Neural cell (in vitro differentiated cells): ENCODE measurements at regions not wholly inside any gene's neighbourhood (a gene's known extent, or its start where the extent isn't known, plus 50 kb on each side); places are given as distances from the start of the nearest gene placed in this dataset.

Experiments used
- H2AFZ ChIP-seq: fragments of 200-600, 300-800 bp; sonication (generic), shearing (Covaris generic); 2 replicates; pipeline ENCODE4 v1.6.0; 2014; ENCODE audit warnings: low read depth, mild to moderate bottlenecking, antibody characterized with exemption, low read length, moderate library complexity
- H3F3A ChIP-seq: fragments of 200-600 bp; shearing (Covaris generic); 2 replicates; pipeline ENCODE4 v1.6.1; 2016; ENCODE audit warnings: mild to moderate bottlenecking, moderate library complexity, mixed read lengths, antibody characterized with exemption, low read length; ENCODE audit not compliant: insufficient read depth, poor library complexity, severe bottlenecking
- H3K27ac ChIP-seq: fragments of 200-600, 300-800 bp; sonication (generic), shearing (Covaris generic); 2 replicates; pipeline ENCODE4 v1.5.1; 2014; ENCODE audit warnings: mild to moderate bottlenecking, low read length, moderate library complexity
- H3K27me3 ChIP-seq: fragments of 300-800, 200-600 bp; sonication (generic), shearing (Covaris generic); 2 replicates; pipeline ENCODE4 v1.6.0; 2014; ENCODE audit warnings: mild to moderate bottlenecking, low read depth, low read length, moderate library complexity; ENCODE audit not compliant: insufficient read depth
- H3K36me3 ChIP-seq: fragments of 300-800, 200-600 bp; sonication (generic), shearing (Covaris generic); 2 replicates; pipeline ENCODE4 v1.5.1; 2014; ENCODE audit warnings: mild to moderate bottlenecking, antibody characterized with exemption, low read length, moderate library complexity; ENCODE audit not compliant: insufficient read depth
- H3K4me2 ChIP-seq: fragments of 300-800, 200-600 bp; sonication (generic), shearing (Covaris generic); 2 replicates; pipeline ENCODE4 v1.6.0; 2014; ENCODE audit warnings: mild to moderate bottlenecking, low read length
- H3K4me3 ChIP-seq: fragments of 300-800, 200-600 bp; sonication (generic), shearing (Covaris generic); 2 replicates; pipeline ENCODE4 v1.5.1; 2014; ENCODE audit warnings: mild to moderate bottlenecking, low read length, moderate library complexity
- H3K79me2 ChIP-seq: fragments of 200-600 bp; shearing (Covaris generic); replicated peaks from 2 replicates; pipeline ENCODE4 v1.6.0; 2014; ENCODE audit warnings: mild to moderate bottlenecking, low read length, moderate library complexity; ENCODE audit not compliant: insufficient read depth
- H3K9ac ChIP-seq: fragments of 300-800, 200-600 bp; sonication (generic), shearing (Covaris generic); 2 replicates; pipeline ENCODE4 v1.6.1; 2016; ENCODE audit warnings: mild to moderate bottlenecking, low read length, mixed read lengths
- H3K9me2 ChIP-seq: fragments of 200-600 bp; shearing (Covaris generic); 2 replicates; pipeline ENCODE4 v1.6.1; 2016; ENCODE audit warnings: mild to moderate bottlenecking, low read length, mixed read lengths; ENCODE audit not compliant: insufficient read depth
- H3K9me3 ChIP-seq: fragments of 200-600, 300-800 bp; sonication (generic), shearing (Covaris generic); 2 replicates; pipeline ENCODE4 v1.6.1; 2016; ENCODE audit warnings: mild to moderate bottlenecking, mixed run types, low read length, moderate library complexity, mixed read lengths
- H4K20me1 ChIP-seq: fragments of 200-600 bp; shearing (Covaris generic); 2 replicates; pipeline ENCODE4 v1.6.1; 2016; ENCODE audit warnings: mild to moderate bottlenecking, mixed run types; ENCODE audit not compliant: insufficient read depth
- EP300 ChIP-seq: fragments of 450-650 bp; conservative IDR thresholded peaks from 2 replicates; pipeline ENCODE4 v1.6.1; 2014; ENCODE audit warnings: antibody characterized with exemption, mild to moderate bottlenecking, moderate library complexity; ENCODE audit not compliant: poor library complexity, severe bottlenecking
- EZH2 ChIP-seq: fragments of 200-600, 300-800 bp; shearing (Covaris generic), sonication (generic); IDR thresholded peaks from 2 replicates; pipeline ENCODE4 v1.6.1; 2014; ENCODE audit warnings: antibody characterized with exemption, low read length, borderline replicate concordance, mild to moderate bottlenecking; ENCODE audit not compliant: insufficient read depth, poor library complexity, severe bottlenecking
- MXI1 ChIP-seq: fragments of 450-650 bp; conservative IDR thresholded peaks from 2 replicates; pipeline ENCODE4 v1.6.1; 2014; ENCODE audit warnings: antibody characterized with exemption, mild to moderate bottlenecking; ENCODE audit not compliant: poor library complexity, severe bottlenecking
- POLR2AphosphoS5 ChIP-seq: IDR thresholded peaks from 2 replicates; pipeline ENCODE4 v1.6.1; 2012
- RAD21 ChIP-seq: fragments of 450-650 bp; conservative IDR thresholded peaks from 2 replicates; pipeline ENCODE4 v1.6.1; 2014; ENCODE audit warnings: antibody characterized with exemption, mild to moderate bottlenecking, moderate library complexity
- SMC3 ChIP-seq: fragments of 450-650 bp; conservative IDR thresholded peaks from 2 replicates; pipeline ENCODE4 v1.6.1; 2014; ENCODE audit warnings: antibody characterized with exemption, mild to moderate bottlenecking, moderate library complexity; ENCODE audit not compliant: poor library complexity
- TAF1 ChIP-seq: IDR thresholded peaks from 2 replicates; pipeline ENCODE4 v1.6.1; 2012; ENCODE audit warnings: low read depth
- TF ChIP-seq, protein P1 (sequence below): fragments of 450-650 bp; IDR thresholded peaks from 2 replicates; pipeline ENCODE4 v1.5.1; 2014; ENCODE audit warnings: antibody characterized with exemption, mild to moderate bottlenecking, moderate library complexity; ENCODE audit not compliant: poor library complexity, severe bottlenecking
- TF ChIP-seq, protein P2 (sequence below): IDR thresholded peaks from 2 replicates; pipeline ENCODE4 v1.6.1; 2012; ENCODE audit warnings: borderline replicate concordance

DNA sequence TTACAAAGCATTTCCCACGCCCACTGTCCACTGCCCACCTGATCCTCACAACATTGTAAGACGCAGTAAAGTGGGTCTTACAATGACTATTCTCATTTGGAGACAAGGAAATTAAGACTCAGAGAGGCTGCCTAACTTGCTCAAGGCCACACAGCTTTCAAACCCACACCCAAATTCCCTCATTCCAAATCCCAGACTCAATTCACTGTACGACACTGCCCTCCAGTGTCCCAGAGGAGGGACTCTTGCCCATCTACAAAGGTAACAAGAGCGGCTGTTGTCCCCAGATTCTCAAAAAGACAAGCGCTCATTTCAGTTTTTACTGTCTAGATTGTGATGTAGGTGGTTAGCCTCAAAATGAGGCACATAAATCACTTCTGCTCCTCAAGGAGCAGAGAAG, 184.6 kb downstream of the ACTL7B start:
- H4K20me1 ChIP-seq: no peaks in the 10 kb centered on the region

DNA sequence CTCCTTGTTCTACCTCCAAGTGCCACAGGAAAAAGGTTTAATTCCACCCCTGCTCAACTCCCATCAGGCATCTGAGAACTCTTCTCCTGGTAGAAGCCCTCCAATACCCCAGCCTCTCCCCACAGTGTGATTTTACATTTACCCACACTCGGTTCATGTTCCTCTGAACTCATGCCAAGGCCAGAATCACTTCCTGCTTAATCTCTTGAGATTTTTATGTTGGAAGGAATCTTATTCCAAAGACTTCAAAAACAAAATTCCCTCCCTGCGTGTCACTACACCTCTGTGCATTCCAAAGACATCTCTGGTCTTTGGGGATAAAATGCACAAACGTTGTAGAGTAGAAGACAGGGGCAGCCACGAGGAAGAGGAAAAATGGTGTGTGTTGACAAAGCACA, 186.8 kb downstream of the ACTL7B start:
- no peak overlapping the region for H3K4me3 ChIP-seq
- no peak for TF ChIP-seq TAF1
- TF ChIP-seq, protein P1, sequence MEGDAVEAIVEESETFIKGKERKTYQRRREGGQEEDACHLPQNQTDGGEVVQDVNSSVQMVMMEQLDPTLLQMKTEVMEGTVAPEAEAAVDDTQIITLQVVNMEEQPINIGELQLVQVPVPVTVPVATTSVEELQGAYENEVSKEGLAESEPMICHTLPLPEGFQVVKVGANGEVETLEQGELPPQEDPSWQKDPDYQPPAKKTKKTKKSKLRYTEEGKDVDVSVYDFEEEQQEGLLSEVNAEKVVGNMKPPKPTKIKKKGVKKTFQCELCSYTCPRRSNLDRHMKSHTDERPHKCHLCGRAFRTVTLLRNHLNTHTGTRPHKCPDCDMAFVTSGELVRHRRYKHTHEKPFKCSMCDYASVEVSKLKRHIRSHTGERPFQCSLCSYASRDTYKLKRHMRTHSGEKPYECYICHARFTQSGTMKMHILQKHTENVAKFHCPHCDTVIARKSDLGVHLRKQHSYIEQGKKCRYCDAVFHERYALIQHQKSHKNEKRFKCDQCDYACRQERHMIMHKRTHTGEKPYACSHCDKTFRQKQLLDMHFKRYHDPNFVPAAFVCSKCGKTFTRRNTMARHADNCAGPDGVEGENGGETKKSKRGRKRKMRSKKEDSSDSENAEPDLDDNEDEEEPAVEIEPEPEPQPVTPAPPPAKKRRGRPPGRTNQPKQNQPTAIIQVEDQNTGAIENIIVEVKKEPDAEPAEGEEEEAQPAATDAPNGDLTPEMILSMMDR: no peak
- no peak for TF ChIP-seq EZH2
- no peak for TF ChIP-seq EP300
- TF ChIP-seq RAD21: no peak
- TF ChIP-seq SMC3: no peak
- TF ChIP-seq POLR2AphosphoS5: no peak
- no peaks in the 10 kb centered on the region for H3F3A ChIP-seq
- H3K36me3 ChIP-seq: no peaks in the 10 kb centered on the region
- no peaks in the 10 kb centered on the region for H4K20me1 ChIP-seq
- H3K79me2 ChIP-seq: no peaks in the 10 kb centered on the region
- H2AFZ ChIP-seq: no peak overlapping the region
- H3K4me2 ChIP-seq: no peak overlapping the region
- H3K27me3 ChIP-seq: no peaks in the 10 kb centered on the region
- H3K27ac ChIP-seq: no peak overlapping the region
- no peaks in the 10 kb centered on the region for H3K9me2 ChIP-seq
- no peaks in the 10 kb centered on the region for H3K9me3 ChIP-seq
- no peak overlapping the region for H3K9ac ChIP-seq

More for the DNA sequence above, 184.6 kb downstream of the ACTL7B start:
- no peaks in the 10 kb centered on the region for H3K9me2 ChIP-seq
- no peaks in the 10 kb centered on the region for H3K27me3 ChIP-seq
- H3K9ac ChIP-seq: no peak overlapping the region
- H3K4me2 ChIP-seq: no peak overlapping the region
- no peak overlapping the region for H2AFZ ChIP-seq
- no peaks in the 10 kb centered on the region for H3F3A ChIP-seq
- TF ChIP-seq, protein P2, sequence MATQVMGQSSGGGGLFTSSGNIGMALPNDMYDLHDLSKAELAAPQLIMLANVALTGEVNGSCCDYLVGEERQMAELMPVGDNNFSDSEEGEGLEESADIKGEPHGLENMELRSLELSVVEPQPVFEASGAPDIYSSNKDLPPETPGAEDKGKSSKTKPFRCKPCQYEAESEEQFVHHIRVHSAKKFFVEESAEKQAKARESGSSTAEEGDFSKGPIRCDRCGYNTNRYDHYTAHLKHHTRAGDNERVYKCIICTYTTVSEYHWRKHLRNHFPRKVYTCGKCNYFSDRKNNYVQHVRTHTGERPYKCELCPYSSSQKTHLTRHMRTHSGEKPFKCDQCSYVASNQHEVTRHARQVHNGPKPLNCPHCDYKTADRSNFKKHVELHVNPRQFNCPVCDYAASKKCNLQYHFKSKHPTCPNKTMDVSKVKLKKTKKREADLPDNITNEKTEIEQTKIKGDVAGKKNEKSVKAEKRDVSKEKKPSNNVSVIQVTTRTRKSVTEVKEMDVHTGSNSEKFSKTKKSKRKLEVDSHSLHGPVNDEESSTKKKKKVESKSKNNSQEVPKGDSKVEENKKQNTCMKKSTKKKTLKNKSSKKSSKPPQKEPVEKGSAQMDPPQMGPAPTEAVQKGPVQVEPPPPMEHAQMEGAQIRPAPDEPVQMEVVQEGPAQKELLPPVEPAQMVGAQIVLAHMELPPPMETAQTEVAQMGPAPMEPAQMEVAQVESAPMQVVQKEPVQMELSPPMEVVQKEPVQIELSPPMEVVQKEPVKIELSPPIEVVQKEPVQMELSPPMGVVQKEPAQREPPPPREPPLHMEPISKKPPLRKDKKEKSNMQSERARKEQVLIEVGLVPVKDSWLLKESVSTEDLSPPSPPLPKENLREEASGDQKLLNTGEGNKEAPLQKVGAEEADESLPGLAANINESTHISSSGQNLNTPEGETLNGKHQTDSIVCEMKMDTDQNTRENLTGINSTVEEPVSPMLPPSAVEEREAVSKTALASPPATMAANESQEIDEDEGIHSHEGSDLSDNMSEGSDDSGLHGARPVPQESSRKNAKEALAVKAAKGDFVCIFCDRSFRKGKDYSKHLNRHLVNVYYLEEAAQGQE: no peak
- no peak for TF ChIP-seq POLR2AphosphoS5
- TF ChIP-seq TAF1: no peak
- no peaks in the 10 kb centered on the region for H3K79me2 ChIP-seq
- H3K27ac ChIP-seq: no peak overlapping the region
- H3K4me3 ChIP-seq: no peak overlapping the region
- no peaks in the 10 kb centered on the region for H3K9me3 ChIP-seq
- H3K36me3 ChIP-seq: no peaks in the 10 kb centered on the region

DNA sequence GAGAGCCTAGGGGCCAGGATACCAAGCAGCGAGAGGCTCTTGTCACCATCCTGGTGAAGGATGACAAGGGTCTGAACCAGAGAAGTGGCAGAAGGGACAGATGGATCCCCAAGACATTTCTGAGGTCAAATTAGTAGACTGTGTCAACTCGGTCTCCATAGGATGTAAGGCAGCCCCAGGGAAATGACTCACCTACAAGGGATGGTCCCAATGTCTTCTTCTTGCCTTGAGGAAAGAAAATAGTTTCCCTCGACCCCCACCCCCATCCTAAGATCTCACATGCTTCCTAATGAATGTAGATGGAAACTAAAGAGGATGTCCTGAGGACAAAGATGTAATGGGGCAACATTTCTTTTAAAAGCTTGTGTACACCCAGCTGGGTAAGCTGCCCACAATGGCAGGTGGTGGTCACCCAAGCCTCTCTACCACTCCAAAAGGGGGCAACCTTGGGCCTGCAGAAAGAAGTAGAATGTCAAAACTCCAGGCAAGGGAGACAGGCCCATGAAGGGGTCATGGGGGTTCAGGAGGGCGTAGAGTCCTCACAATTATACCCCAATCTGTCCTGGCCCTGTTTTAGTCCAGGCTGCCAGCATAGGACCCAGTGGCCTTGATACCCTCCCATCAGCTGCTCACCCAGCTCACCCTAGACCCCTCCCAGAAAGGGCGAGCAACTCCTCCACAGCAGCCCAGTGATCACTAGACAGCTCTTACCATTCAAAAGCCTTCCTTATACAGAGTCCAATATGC, 187.4 kb downstream of the ACTL7B start:
- H3F3A ChIP-seq: no peaks in the 10 kb centered on the region
- no peaks in the 10 kb centered on the region for H3K9me3 ChIP-seq
- H3K79me2 ChIP-seq: no peaks in the 10 kb centered on the region
- no peaks in the 10 kb centered on the region for H4K20me1 ChIP-seq
- H3K9me2 ChIP-seq: no peaks in the 10 kb centered on the region
- no peak overlapping the region for H3K4me2 ChIP-seq
- no peak overlapping the region for H2AFZ ChIP-seq
- H3K4me3 ChIP-seq: no peak overlapping the region
- no peak overlapping the region for H3K27ac ChIP-seq
- H3K9ac ChIP-seq: no peak overlapping the region
- no peaks in the 10 kb centered on the region for H3K36me3 ChIP-seq
- H3K27me3 ChIP-seq: no peaks in the 10 kb centered on the region
- TF ChIP-seq EZH2 (no peak), SMC3 (no peak), POLR2AphosphoS5 (no peak), RAD21 (no peak), MXI1 (no peak), EP300 (no peak), TAF1 (no peak)
- TF ChIP-seq, protein P2: no peak
- TF ChIP-seq, protein P1: no peak
